GM23248 (cell line): ENCODE measurements at regions not wholly inside any gene's neighbourhood (a gene's known extent, or its start where the extent isn't known, plus 50 kb on each side); places are given as distances from the start of the nearest gene placed in this dataset.

ENCODE experiments used
- EZH2 ChIP-seq: fragments of 200-600 bp; sonication (generic); IDR thresholded peaks from 2 replicates; pipeline ENCODE4 v1.6.1; 2018; ENCODE audit warnings: antibody characterized with exemption, mild to moderate bottlenecking; ENCODE audit not compliant: insufficient read depth, poor library complexity, severe bottlenecking
- EZH2phosphoT487 ChIP-seq: fragments of 200-600 bp; sonication (generic); IDR thresholded peaks from 2 replicates; pipeline ENCODE4 v1.6.1; 2018; ENCODE audit warnings: antibody characterized with exemption, moderate library complexity, mild to moderate bottlenecking, low read depth; ENCODE audit not compliant: insufficient read depth

DNA sequence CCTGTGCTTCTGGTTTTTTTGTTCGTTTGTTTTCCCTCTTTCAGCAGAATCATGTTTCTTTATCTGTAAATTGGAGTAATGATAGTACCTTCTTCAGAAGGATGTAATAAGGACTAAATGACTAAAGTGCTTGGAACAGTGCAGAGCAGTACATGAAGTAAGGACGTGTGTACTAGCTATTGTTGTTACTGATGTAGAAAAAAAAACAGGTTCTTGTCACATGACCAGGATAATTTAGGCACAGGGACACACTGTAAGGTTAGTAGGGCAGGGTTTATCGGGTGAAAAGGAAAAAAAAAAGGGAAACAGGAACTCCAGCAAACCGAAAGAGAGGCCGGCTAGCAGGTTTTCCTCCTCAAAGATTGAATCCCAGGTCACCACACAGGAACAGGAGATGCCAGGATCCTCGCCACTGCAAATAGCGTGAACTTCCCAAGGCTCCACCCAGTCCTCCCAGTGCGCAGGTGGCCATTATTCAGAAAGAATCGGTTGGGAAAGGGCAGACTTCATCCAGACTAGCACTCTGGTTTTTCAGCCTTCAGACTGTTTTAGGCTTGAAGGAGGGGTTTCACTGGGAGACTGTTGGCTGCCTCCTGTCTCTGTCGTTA is 63.8 kb upstream of the PRRC2C start:
- TF ChIP-seq EZH2 (no peak), EZH2phosphoT487 (no peak)
